Gastrocnemius medialis (tissue), 4 donors: ENCODE measurements at regions not wholly inside any gene's neighbourhood (a gene's known extent, or its start where the extent isn't known, plus 50 kb on each side); places are given as distances from the start of the nearest gene placed in this dataset.

ENCODE experiments used
- ATAC-seq, 2 donors: fragments of 150-250 bp; one replicate each; pipeline ENCODE4 v1.9.1; 2016
- DNase-seq, 2 donors: peaks; one replicate each; pipeline ENCODE4 v3.0.0-alpha.2; 2019
- H3K27ac ChIP-seq, 4 donors: fragments of 200-600 bp; sonication (generic); 1 replicate in 1 of 4; 2 replicates in 3 of 4; pipeline ENCODE4 v1.5.1; 2016 to 2018; ENCODE audit warnings: mild to moderate bottlenecking in 2 of 4, moderate library complexity in 1 of 4
- H3K27me3 ChIP-seq, 3 donors: fragments of 200-600 bp; sonication (generic) in 2 of 3; 1 replicate in 1 of 3; 2 replicates in 2 of 3; pipeline versions ENCODE4 v1.5.1 to v1.6.0; 2016 to 2019; ENCODE audit warnings: mild to moderate bottlenecking in 1 of 3, moderate library complexity in 1 of 3
- H3K36me3 ChIP-seq, 2 donors: fragments of 200-600 bp; sonication (generic) in 1 of 2; one replicate each; pipeline ENCODE4 v1.5.1; 2017 to 2018
- H3K4me1 ChIP-seq, 2 donors: fragments of 200-600 bp; sonication (generic) in 1 of 2; one replicate each; pipeline ENCODE4 v1.5.1; 2016 to 2017; ENCODE audit warnings: mild to moderate bottlenecking in 2 of 2
- H3K4me3 ChIP-seq, 4 donors: fragments of 200-600 bp; sonication (generic) in 3 of 4; 1 replicate in 1 of 4; 2 replicates in 3 of 4; pipeline ENCODE4 v1.5.1; 2016 to 2019; ENCODE audit warnings: mild to moderate bottlenecking in 2 of 4
- H3K9me3 ChIP-seq, 3 donors: fragments of 200-600 bp; sonication (generic) in 2 of 3; 1 replicate in 1 of 3; 2 replicates in 2 of 3; pipeline ENCODE4 v1.5.1; 2016 to 2019
- CTCF ChIP-seq, 5 experiments: fragments of 450-650 bp in 3 of 5; fragments of 200-600 bp in 2 of 5; sonication (generic) in 2 of 5; IDR thresholded peaks in 4 of 5; conservative IDR thresholded peaks in 1 of 5; 1 replicate in 4 of 5; 2 replicates in 1 of 5; pipeline ENCODE4 v1.5.1; 2016 to 2019; ENCODE audit warnings: antibody characterized with exemption in 5 of 5, mild to moderate bottlenecking in 3 of 5, moderate library complexity in 3 of 5
- POLR2A ChIP-seq, 2 donors: fragments of 450-650 bp; IDR thresholded peaks; one replicate each; pipeline ENCODE4 v1.6.1; 2017; ENCODE audit warnings: antibody characterized with exemption in 2 of 2, mild to moderate bottlenecking in 2 of 2, moderate library complexity in 2 of 2
- in situ Hi-C, 4 donors: fragments of 200-750 bp; cut with MboI; loops; one replicate each; pipeline versions ENCODE4 v1.15.0 to v1.8.0; 2017; ENCODE audit warnings: low sequenced_read_pairs in 4 of 4
- intact Hi-C: fragments of 100-400 bp; cut with DNase I; formaldehyde crosslinking; loops from one replicate; pipeline ENCODE4 v1.15.1; 2023; ENCODE audit warnings: low total_unique reads

- no peaks in the 10 kb centered on the region for H3K36me3 ChIP-seq
- no peak overlapping the region for H3K4me3 ChIP-seq
- H3K27me3 ChIP-seq = no peaks in the 10 kb centered on the region
- ATAC-seq (no peak), DNase-seq (no peak)
- H3K27ac ChIP-seq = no peak overlapping the region
- H3K4me1 ChIP-seq = no peaks in the 10 kb centered on the region
- in situ Hi-C loops (no loop called here), intact Hi-C loops (no loop called here)
- H3K9me3 ChIP-seq = no peaks in the 10 kb centered on the region
- TF ChIP-seq POLR2A (IDR thresholded peaks at IDR 0.05) (no peak), CTCF (IDR thresholded peaks at IDR 0.05 in 4 of 5, conservative IDR thresholded peaks at IDR 0.05 in 1 of 5) (no peak)
Measured at GRCh38 chr2:179355881-179356280, 91.2 kb upstream of the SESTD1 start.

GRCh38 chr2:179354739-179355537, 90.3 kb upstream of the SESTD1 start:
- DNase-seq (no peak), ATAC-seq (no peak)
- Histone ChIP-seq H3K27me3 (no peaks in the 10 kb centered on the region), H3K27ac (no peak overlapping the region), H3K36me3 (no peaks in the 10 kb centered on the region), H3K4me1 (peaks cover 0 to 3% of the 10 kb centered on the region in 2 donors), H3K9me3 (no peaks in the 10 kb centered on the region), H3K4me3 (no peak overlapping the region)
- TF ChIP-seq POLR2A (IDR thresholded peaks at IDR 0.05) = no peak
- peak in 1 of 5 experiments; percentile 12 for TF ChIP-seq CTCF (IDR thresholded peaks at IDR 0.05 in 4 of 5, conservative IDR thresholded peaks at IDR 0.05 in 1 of 5)
- intact Hi-C loops = no loop called here
- in situ Hi-C loops = no loop called here

- H3K4me3 ChIP-seq = no peak overlapping the region
- H3K36me3 ChIP-seq = no peaks in the 10 kb centered on the region
- ATAC-seq (no peak), DNase-seq (no peak)
- intact Hi-C loops (no loop called here), in situ Hi-C loops (no loop called here)
- H3K27me3 ChIP-seq = no peaks in the 10 kb centered on the region
- peaks cover 0 to 8% of the 10 kb centered on the region in 2 donors for H3K4me1 ChIP-seq
- no peak overlapping the region for H3K27ac ChIP-seq
- H3K9me3 ChIP-seq = no peaks in the 10 kb centered on the region
- TF ChIP-seq POLR2A (IDR thresholded peaks at IDR 0.05) (no peak), CTCF (IDR thresholded peaks at IDR 0.05 in 4 of 5, conservative IDR thresholded peaks at IDR 0.05 in 1 of 5) (no peak)
Measured at GRCh38 chr2:179354296-179354695, 89.7 kb upstream of the SESTD1 start.

GRCh38 chr2:179352181-179352580, 87.5 kb upstream of the SESTD1 start:
- Histone ChIP-seq H3K4me1 (peaks cover 0 to 12% of the 10 kb centered on the region in 2 donors), H3K27me3 (no peaks in the 10 kb centered on the region), H3K9me3 (no peaks in the 10 kb centered on the region), H3K4me3 (no peak overlapping the region), H3K27ac (no peak overlapping the region), H3K36me3 (no peaks in the 10 kb centered on the region)
- no peak for DNase-seq
- ATAC-seq = no peak
- TF ChIP-seq CTCF (IDR thresholded peaks at IDR 0.05 in 4 of 5, conservative IDR thresholded peaks at IDR 0.05 in 1 of 5) = no peak
- no peak for TF ChIP-seq POLR2A (IDR thresholded peaks at IDR 0.05)
- in situ Hi-C loops = no loop called here
- intact Hi-C loops = no loop called here
